T-helper 22 cell (primary cell): ENCODE measurements at regions not wholly inside any gene's neighbourhood (a gene's known extent, or its start where the extent isn't known, plus 50 kb on each side); places are given as distances from the start of the nearest gene placed in this dataset.
"Not testable (repeated sequence)": the region's sequence is repeated elsewhere in the genome, so short reads cannot be mapped to it uniquely, and the experiment has no call there.

Experiments
- DNase-seq: peaks from one replicate; pipeline ENCODE4 v3.0.0-alpha.2; 2020; ENCODE audit warnings: low read depth

- no peak for DNase-seq
These were observed 431.2 kb downstream of the CSNK1G3 start for GRCh38 chr5:123943151-123943550.

- no peak for DNase-seq
These were observed 428.4 kb downstream of the CSNK1G3 start for GRCh38 chr5:123940416-123940815.

GRCh38 chr5:123937230-123937629 lies 425.3 kb downstream of the CSNK1G3 start:
- DNase-seq = no peak

- no peak for DNase-seq
These were observed 424.6 kb downstream of the CSNK1G3 start for GRCh38 chr5:123936548-123936947.

GRCh38 chr5:123933812-123934211 lies 421.8 kb downstream of the CSNK1G3 start:
- DNase-seq = not testable (repeated sequence)

GRCh38 chr5:123929055-123929474 lies 417.1 kb downstream of the CSNK1G3 start:
- no peak for DNase-seq

GRCh38 chr5:123928401-123928800 lies 416.4 kb downstream of the CSNK1G3 start:
- DNase-seq = no peak

GRCh38 chr5:123921193-123921592 lies 409.2 kb downstream of the CSNK1G3 start:
- no peak for DNase-seq

- DNase-seq = no peak
These were observed 404.6 kb downstream of the CSNK1G3 start for GRCh38 chr5:123916345-123917121.

GRCh38 chr5:123914333-123914732 lies 402.4 kb downstream of the CSNK1G3 start:
- DNase-seq = no peak

- no peak for DNase-seq
These were observed 395.4 kb downstream of the CSNK1G3 start for GRCh38 chr5:123907349-123907748.

GRCh38 chr5:123906698-123907295 lies 394.8 kb downstream of the CSNK1G3 start:
- no peak for DNase-seq

GRCh38 chr5:123885081-123885480 lies 373.1 kb downstream of the CSNK1G3 start:
- DNase-seq = no peak

GRCh38 chr5:123882965-123883345 lies 371.0 kb downstream of the CSNK1G3 start:
- DNase-seq = no peak

- DNase-seq = no peak
These were observed 370.5 kb downstream of the CSNK1G3 start for GRCh38 chr5:123882319-123882964.

- DNase-seq = no peak
These were observed 369.8 kb downstream of the CSNK1G3 start for GRCh38 chr5:123881759-123882244.

GRCh38 chr5:123880875-123881274 lies 368.9 kb downstream of the CSNK1G3 start:
- no peak for DNase-seq

GRCh38 chr5:123879071-123879470 lies 367.1 kb downstream of the CSNK1G3 start:
- no peak for DNase-seq

- DNase-seq = no peak
These were observed 364.4 kb downstream of the CSNK1G3 start for GRCh38 chr5:123876276-123876790.

GRCh38 chr5:123875561-123876275 lies 363.7 kb downstream of the CSNK1G3 start:
- no peak for DNase-seq

- DNase-seq = no peak
These were observed 362.7 kb downstream of the CSNK1G3 start for GRCh38 chr5:123874600-123875201.

- DNase-seq = no peak
These were observed 361.9 kb downstream of the CSNK1G3 start for GRCh38 chr5:123873846-123874245.
